ENCODE measurements at regions not wholly inside any gene's neighbourhood (a gene's known extent, or its start where the extent isn't known, plus 50 kb on each side); places are given as distances from the start of the nearest gene placed in this dataset.

DNA sequence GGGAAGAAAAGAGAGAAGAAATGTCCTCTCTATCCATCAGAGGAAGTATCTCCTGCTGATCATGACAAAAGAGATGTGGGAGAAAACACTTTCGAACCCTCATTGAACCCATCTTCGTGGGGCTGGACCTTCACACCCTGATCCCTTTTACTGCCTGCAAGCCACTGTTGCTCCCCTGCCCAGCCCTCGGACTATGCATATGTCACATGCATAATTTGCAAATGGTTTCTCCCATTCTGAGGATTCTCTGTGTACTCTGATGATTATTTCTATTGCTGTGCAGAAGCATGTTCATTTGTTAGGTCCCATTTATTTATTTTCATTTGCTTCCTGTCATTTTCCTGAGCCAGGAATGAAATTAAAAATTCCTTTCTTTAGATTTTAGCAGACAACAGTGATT lies 64.7 kb downstream of the DNAAF9 start:
- TF ChIP-seq CTCF (conservative IDR thresholded peaks at IDR 0.05 in 1 of 2, IDR thresholded peaks at IDR 0.05 in 1 of 2; ENCODE audit: extremely low read depth in 1 of 2, insufficient read depth in 1 of 2, low read depth in 1 of 2, low read length in 2 of 2) (no peak), EZH2 (IDR thresholded peaks at IDR 0.05; ENCODE audit: borderline replicate concordance, low read length) (no peak)
